ENCODE measurements at regions not wholly inside any gene's neighbourhood (a gene's known extent, or its start where the extent isn't known, plus 50 kb on each side); places are given as distances from the start of the nearest gene placed in this dataset.
A peak's percentile ranks its signal among the peaks of the same experiment; 100 is the strongest.

GRCh38 chr6:159483259-159483658, 209.8 kb downstream of the SOD2 start:
- CTCF ChIA-PET (ENCODE audit: unreplicated experiment), result interaction anchor here (0.6 to 1.5 kb wide), 2 partner anchors 57 to 59 kb away, joined by 4 to 5 read pairs; no protein-coding TSS in a partner anchor

GRCh38 chr6:159481897-159482296, 211.1 kb downstream of the SOD2 start:
- Histone ChIP-seq H3K4me1 (ENCODE audit: insufficient read depth, low read length, poor library complexity, severe bottlenecking) (peaks cover 19% of the 10 kb centered on the region), H2AFZ (ENCODE audit: low read length) (no peak overlapping the region), H3K9me3 (ENCODE audit: low read length) (peaks cover 4% of the 10 kb centered on the region; the same call in 1 of the 2 replicates), H3K27ac (ENCODE audit: low read depth, low read length, poor library complexity, severe bottlenecking) (no peak overlapping the region), H3K4me2 (ENCODE audit: low read length) (no peak overlapping the region), H3K9me2 (ENCODE audit: insufficient read depth, low read length) (no peaks in the 10 kb centered on the region), H3K79me2 (ENCODE audit: insufficient read depth, low read depth, low read length) (no peaks in the 10 kb centered on the region), H3K4me3 (ENCODE audit: low read depth, low read length, poor library complexity, severe bottlenecking) (no peak overlapping the region), H4K20me1 (ENCODE audit: insufficient read depth, low read length) (no peaks in the 10 kb centered on the region), H3K36me3 (ENCODE audit: insufficient read depth, low read length) (no peaks in the 10 kb centered on the region; the same call in 1 of the 2 replicates)
- POLR2A ChIA-PET, result no interaction called here
- no peak for TF ChIP-seq EZH2phosphoT487 (IDR thresholded peaks at IDR 0.05; ENCODE audit: borderline replicate concordance, low read depth, low read length)
- no peak for TF ChIP-seq CTCF (conservative IDR thresholded peaks at IDR 0.05; ENCODE audit: low read length)
- DNase-seq (ENCODE audit: low spot score), result no peak
- BruUV-seq (replicated peaks), result no TSS peak
- CTCF ChIA-PET (ENCODE audit: unreplicated experiment), result no interaction called here
- intact Hi-C loops (cut with micrococcal nuclease; ENCODE audit: unreplicated experiment), result no loop called here

More at GRCh38 chr6:159483259-159483658, 209.8 kb downstream of the SOD2 start:
- H3K4me2 ChIP-seq (ENCODE audit: low read length), result peak overlapping the region; percentile 46
- peaks cover 19% of the 10 kb centered on the region for H3K4me1 ChIP-seq (ENCODE audit: insufficient read depth, low read length, poor library complexity, severe bottlenecking)
- DNase-seq (ENCODE audit: low spot score), result peak; percentile 63
- no TSS peak for BruUV-seq (replicated peaks)
- no peaks in the 10 kb centered on the region for H3K79me2 ChIP-seq (ENCODE audit: insufficient read depth, low read depth, low read length)
- TF ChIP-seq EZH2phosphoT487 (IDR thresholded peaks at IDR 0.05; ENCODE audit: borderline replicate concordance, low read depth, low read length) (no peak), CTCF (conservative IDR thresholded peaks at IDR 0.05; ENCODE audit: low read length) (no peak)
- H3K9me2 ChIP-seq (ENCODE audit: insufficient read depth, low read length), result no peaks in the 10 kb centered on the region
- peak overlapping the region; percentile 19 for H3K27ac ChIP-seq (ENCODE audit: low read depth, low read length, poor library complexity, severe bottlenecking)
- H3K9me3 ChIP-seq (ENCODE audit: low read length), result peaks cover 4% of the 10 kb centered on the region; the same call in 1 of the 2 replicates
- H3K4me3 ChIP-seq (ENCODE audit: low read depth, low read length, poor library complexity, severe bottlenecking), result peak overlapping the region; percentile 8
- intact Hi-C loops (cut with micrococcal nuclease; ENCODE audit: unreplicated experiment), result no loop called here
- peak overlapping the region; percentile 90 for H2AFZ ChIP-seq (ENCODE audit: low read length)
- POLR2A ChIA-PET, result interaction anchor here (0.5 to 2.8 kb wide), 5 partner anchors 11 to 321 kb away, joined by 3 to 30 read pairs (median 4); no protein-coding TSS in a partner anchor
- no peaks in the 10 kb centered on the region; the same call in 1 of the 2 replicates for H3K36me3 ChIP-seq (ENCODE audit: insufficient read depth, low read length)
- no peaks in the 10 kb centered on the region for H4K20me1 ChIP-seq (ENCODE audit: insufficient read depth, low read length)

GRCh38 chr6:159480471-159480870, 212.6 kb downstream of the SOD2 start:
- no peak for DNase-seq (ENCODE audit: low spot score)
- H3K9me2 ChIP-seq (ENCODE audit: insufficient read depth, low read length), result no peaks in the 10 kb centered on the region
- H3K9me3 ChIP-seq (ENCODE audit: low read length), result peaks cover 4% of the 10 kb centered on the region; the same call in 1 of the 2 replicates
- H3K4me1 ChIP-seq (ENCODE audit: insufficient read depth, low read length, poor library complexity, severe bottlenecking), result peaks cover 19% of the 10 kb centered on the region
- H3K4me3 ChIP-seq (ENCODE audit: low read depth, low read length, poor library complexity, severe bottlenecking), result no peak overlapping the region
- H3K79me2 ChIP-seq (ENCODE audit: insufficient read depth, low read depth, low read length), result no peaks in the 10 kb centered on the region
- H3K36me3 ChIP-seq (ENCODE audit: insufficient read depth, low read length), result no peaks in the 10 kb centered on the region; the same call in 1 of the 2 replicates
- H4K20me1 ChIP-seq (ENCODE audit: insufficient read depth, low read length), result no peaks in the 10 kb centered on the region
- intact Hi-C loops (cut with micrococcal nuclease; ENCODE audit: unreplicated experiment), result no loop called here
- no peak overlapping the region for H3K27ac ChIP-seq (ENCODE audit: low read depth, low read length, poor library complexity, severe bottlenecking)
- no peak overlapping the region for H3K4me2 ChIP-seq (ENCODE audit: low read length)
- H2AFZ ChIP-seq (ENCODE audit: low read length), result no peak overlapping the region
- TF ChIP-seq CTCF (conservative IDR thresholded peaks at IDR 0.05; ENCODE audit: low read length) (no peak), EZH2phosphoT487 (IDR thresholded peaks at IDR 0.05; ENCODE audit: borderline replicate concordance, low read depth, low read length) (no peak)
- BruUV-seq (replicated peaks), result no TSS peak
- POLR2A ChIA-PET, result interaction anchor here (1.5 to 3.7 kb wide), 2 partner anchors 9 to 12 kb away, joined by 8 to 33 read pairs; no protein-coding TSS in a partner anchor
- CTCF ChIA-PET (ENCODE audit: unreplicated experiment), result no interaction called here

Data from OCI-LY7 (cell line).